AG09319 (cell line): ENCODE measurements at regions not wholly inside any gene's neighbourhood (a gene's known extent, or its start where the extent isn't known, plus 50 kb on each side); places are given as distances from the start of the nearest gene placed in this dataset.

ENCODE experiments used
- DNase-seq: peaks from one replicate; pipeline ENCODE4 v3.0.0-alpha.2; 2010; ENCODE audit warnings: low read depth; ENCODE audit errors: extremely low read depth
- CTCF ChIP-seq: IDR thresholded peaks from 2 replicates; pipeline ENCODE4 v1.5.1; 2011; ENCODE audit warnings: low read depth, mild to moderate bottlenecking, inconsistent platforms, low read length, moderate library complexity

GRCh38 chr5:56641635-56642260, 173.6 kb upstream of the MAP3K1 start:
- no peak for DNase-seq

GRCh38 chr5:56640763-56641406, 174.5 kb upstream of the MAP3K1 start:
- no peak for TF ChIP-seq CTCF
- DNase-seq: no peak

More at GRCh38 chr5:56641635-56642260, 173.6 kb upstream of the MAP3K1 start:
- TF ChIP-seq CTCF: no peak

- DNase-seq: no peak
- no peak for TF ChIP-seq CTCF
These were observed 175.9 kb upstream of the MAP3K1 start for GRCh38 chr5:56639476-56639875.

- DNase-seq: no peak
- no peak for TF ChIP-seq CTCF
These were observed 176.5 kb upstream of the MAP3K1 start for GRCh38 chr5:56638768-56639238.

GRCh38 chr5:56638061-56638621, 177.2 kb upstream of the MAP3K1 start:
- no peak for DNase-seq

GRCh38 chr5:56637321-56637920, 177.9 kb upstream of the MAP3K1 start:
- DNase-seq: no peak
- TF ChIP-seq CTCF: no peak

More at GRCh38 chr5:56638061-56638621, 177.2 kb upstream of the MAP3K1 start:
- TF ChIP-seq CTCF: no peak

- TF ChIP-seq CTCF: no peak
- no peak for DNase-seq
These were observed 181.4 kb upstream of the MAP3K1 start for GRCh38 chr5:56633950-56634349.
